Medulla oblongata (tissue), 1 donor: ENCODE measurements at regions not wholly inside any gene's neighbourhood (a gene's known extent, or its start where the extent isn't known, plus 50 kb on each side); places are given as distances from the start of the nearest gene placed in this dataset.

ENCODE experiments used
- DNase-seq: peaks from one replicate; pipeline ENCODE4 v3.0.0-alpha.2; 2015; ENCODE audit errors: extremely low spot score

- DNase-seq: no peak
Measured at GRCh38 chr21:25330266-25330665, 277.0 kb downstream of the MRPL39 start.

GRCh38 chr21:25329227-25329825, 278.0 kb downstream of the MRPL39 start:
- no peak for DNase-seq

- no peak for DNase-seq
Measured at GRCh38 chr21:25328736-25329135, 278.5 kb downstream of the MRPL39 start.

- no peak for DNase-seq
Measured at GRCh38 chr21:25326181-25326580, 281.1 kb downstream of the MRPL39 start.

GRCh38 chr21:25324666-25325065, 282.6 kb downstream of the MRPL39 start:
- DNase-seq: no peak

- DNase-seq: no peak
Measured at GRCh38 chr21:25323356-25323949, 283.8 kb downstream of the MRPL39 start.

- no peak for DNase-seq
Measured at GRCh38 chr21:25314247-25314646, 293.0 kb downstream of the MRPL39 start.

GRCh38 chr21:25313829-25314228, 293.5 kb downstream of the MRPL39 start:
- DNase-seq: peak; percentile 6

GRCh38 chr21:25307489-25307888, 299.8 kb downstream of the MRPL39 start:
- DNase-seq: no peak

GRCh38 chr21:25304611-25305010, 302.7 kb downstream of the MRPL39 start:
- no peak for DNase-seq

GRCh38 chr21:25300632-25301031, 306.6 kb downstream of the MRPL39 start:
- no peak for DNase-seq

- no peak for DNase-seq
Measured at GRCh38 chr21:25298512-25299491, 308.5 kb downstream of the MRPL39 start.

- DNase-seq: no peak
Measured at GRCh38 chr21:25297117-25297516, 310.2 kb downstream of the MRPL39 start.

GRCh38 chr21:25296252-25296651, 311.0 kb downstream of the MRPL39 start:
- DNase-seq: no peak

GRCh38 chr21:25292396-25292795, 314.9 kb downstream of the MRPL39 start:
- DNase-seq: no peak

GRCh38 chr21:25283720-25284119, 323.6 kb downstream of the MRPL39 start:
- no peak for DNase-seq

- no peak for DNase-seq
Measured at GRCh38 chr21:25281134-25281533, 326.1 kb downstream of the MRPL39 start.

GRCh38 chr21:25280061-25280460, 327.2 kb downstream of the MRPL39 start:
- no peak for DNase-seq

GRCh38 chr21:25273959-25274358, 333.3 kb downstream of the MRPL39 start:
- no peak for DNase-seq

- DNase-seq: no peak
Measured at GRCh38 chr21:25254491-25255174, 352.6 kb downstream of the MRPL39 start.

- DNase-seq: no peak
Measured at GRCh38 chr21:25246546-25246945, 360.7 kb downstream of the MRPL39 start.

- no peak for DNase-seq
Measured at GRCh38 chr21:25244735-25245134, 362.5 kb downstream of the MRPL39 start.
